LNCaP clone FGC (cell line): ENCODE measurements at regions not wholly inside any gene's neighbourhood (a gene's known extent, or its start where the extent isn't known, plus 50 kb on each side); places are given as distances from the start of the nearest gene placed in this dataset.

Experiments used
- DNase-seq: peaks from one replicate; pipeline ENCODE4 v3.0.0-alpha.2; 2011; ENCODE audit warnings: low read depth
- H3K4me3 ChIP-seq: 2 replicates; pipeline ENCODE4 v1.5.1; 2011; ENCODE audit warnings: mild to moderate bottlenecking, low read depth, low read length, control low read depth
- TF ChIP-seq, protein P1 (sequence below): IDR thresholded peaks from 2 replicates; pipeline ENCODE4 v1.5.1; 2012; ENCODE audit warnings: mild to moderate bottlenecking; ENCODE audit not compliant: control insufficient read depth, insufficient read depth; ENCODE audit errors: extremely low read depth

DNA sequence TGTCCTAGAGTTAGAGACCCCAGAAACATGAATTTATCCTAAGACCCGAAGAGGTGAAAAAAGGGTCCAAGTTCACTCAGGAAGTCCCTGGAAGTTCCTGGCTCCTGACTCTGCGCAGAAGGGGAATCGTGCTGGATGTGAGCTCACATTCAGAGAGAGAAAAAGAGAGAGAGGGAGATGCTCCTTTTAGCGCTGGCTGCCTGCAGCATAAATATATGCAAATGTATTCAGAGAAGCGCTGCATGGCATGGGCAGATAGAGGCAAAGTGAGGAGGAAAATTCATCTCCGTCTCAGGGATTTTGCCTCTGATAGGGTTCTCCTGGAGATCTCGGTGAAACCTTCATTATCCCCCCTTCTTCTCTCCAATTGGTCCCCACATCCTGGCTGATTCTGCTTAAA is 517.2 kb downstream of the MN1 start:
- TF ChIP-seq, protein P1, sequence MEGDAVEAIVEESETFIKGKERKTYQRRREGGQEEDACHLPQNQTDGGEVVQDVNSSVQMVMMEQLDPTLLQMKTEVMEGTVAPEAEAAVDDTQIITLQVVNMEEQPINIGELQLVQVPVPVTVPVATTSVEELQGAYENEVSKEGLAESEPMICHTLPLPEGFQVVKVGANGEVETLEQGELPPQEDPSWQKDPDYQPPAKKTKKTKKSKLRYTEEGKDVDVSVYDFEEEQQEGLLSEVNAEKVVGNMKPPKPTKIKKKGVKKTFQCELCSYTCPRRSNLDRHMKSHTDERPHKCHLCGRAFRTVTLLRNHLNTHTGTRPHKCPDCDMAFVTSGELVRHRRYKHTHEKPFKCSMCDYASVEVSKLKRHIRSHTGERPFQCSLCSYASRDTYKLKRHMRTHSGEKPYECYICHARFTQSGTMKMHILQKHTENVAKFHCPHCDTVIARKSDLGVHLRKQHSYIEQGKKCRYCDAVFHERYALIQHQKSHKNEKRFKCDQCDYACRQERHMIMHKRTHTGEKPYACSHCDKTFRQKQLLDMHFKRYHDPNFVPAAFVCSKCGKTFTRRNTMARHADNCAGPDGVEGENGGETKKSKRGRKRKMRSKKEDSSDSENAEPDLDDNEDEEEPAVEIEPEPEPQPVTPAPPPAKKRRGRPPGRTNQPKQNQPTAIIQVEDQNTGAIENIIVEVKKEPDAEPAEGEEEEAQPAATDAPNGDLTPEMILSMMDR = no peak
- no peak overlapping the region for H3K4me3 ChIP-seq
- DNase-seq = no peak

DNA sequence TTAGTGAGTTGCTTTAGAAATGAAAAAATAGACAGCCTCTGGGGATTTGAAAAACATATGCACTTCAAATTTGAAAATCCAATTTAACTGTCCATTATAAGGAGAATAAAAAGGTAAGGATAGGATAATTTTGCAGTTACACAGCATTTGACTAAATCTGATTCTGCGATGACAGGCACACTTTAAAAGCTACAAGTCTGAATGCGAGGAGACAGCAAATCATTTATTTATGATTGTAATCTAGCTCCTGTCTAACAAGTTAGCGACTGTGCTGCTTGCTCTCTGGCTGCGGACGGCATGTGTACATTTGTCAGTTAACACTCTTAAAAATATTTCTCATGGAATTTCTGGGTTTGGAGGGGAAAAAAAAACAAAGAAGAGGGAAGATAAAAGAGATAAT is 514.8 kb downstream of the MN1 start:
- TF ChIP-seq, protein P1 = no peak
- DNase-seq = no peak
- H3K4me3 ChIP-seq = no peak overlapping the region

DNA sequence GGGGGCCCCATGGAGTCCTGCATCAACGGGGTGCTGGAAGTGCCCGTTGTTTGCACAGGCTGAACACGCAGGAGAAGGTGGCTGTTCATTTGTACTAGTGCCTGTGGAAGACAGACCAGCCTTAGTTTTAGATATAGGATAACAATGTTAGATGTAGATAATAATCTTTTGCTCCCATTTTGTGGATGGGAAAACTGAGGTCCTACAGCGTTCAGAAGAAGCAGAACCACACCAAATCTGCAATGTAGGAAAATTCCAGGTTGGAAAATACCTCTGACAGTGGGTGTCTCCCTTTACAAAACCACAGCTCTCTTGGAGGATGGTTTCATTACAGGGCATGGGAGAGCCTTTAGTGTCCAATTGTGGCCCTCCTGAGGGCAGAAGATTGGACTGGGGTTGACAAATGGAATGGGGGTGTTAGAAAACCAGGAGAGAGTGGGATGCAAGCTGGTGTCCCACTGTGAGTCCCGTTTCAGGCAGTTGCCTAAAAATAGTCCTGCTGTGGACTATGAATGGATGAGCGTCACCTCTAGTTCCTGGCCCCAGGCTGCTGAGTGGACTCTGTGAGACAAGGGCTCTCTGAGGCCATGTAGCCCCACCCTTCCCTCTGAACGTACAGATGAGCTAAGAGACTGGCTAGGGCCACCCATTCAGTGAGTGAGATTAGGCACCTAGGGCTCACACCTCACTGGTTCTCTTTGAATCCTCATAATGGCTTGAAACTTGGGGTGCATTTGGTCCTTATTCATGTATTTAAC is 508.8 kb downstream of the MN1 start:
- no peak overlapping the region for H3K4me3 ChIP-seq
- no peak for DNase-seq
- TF ChIP-seq, protein P1 = no peak

DNA sequence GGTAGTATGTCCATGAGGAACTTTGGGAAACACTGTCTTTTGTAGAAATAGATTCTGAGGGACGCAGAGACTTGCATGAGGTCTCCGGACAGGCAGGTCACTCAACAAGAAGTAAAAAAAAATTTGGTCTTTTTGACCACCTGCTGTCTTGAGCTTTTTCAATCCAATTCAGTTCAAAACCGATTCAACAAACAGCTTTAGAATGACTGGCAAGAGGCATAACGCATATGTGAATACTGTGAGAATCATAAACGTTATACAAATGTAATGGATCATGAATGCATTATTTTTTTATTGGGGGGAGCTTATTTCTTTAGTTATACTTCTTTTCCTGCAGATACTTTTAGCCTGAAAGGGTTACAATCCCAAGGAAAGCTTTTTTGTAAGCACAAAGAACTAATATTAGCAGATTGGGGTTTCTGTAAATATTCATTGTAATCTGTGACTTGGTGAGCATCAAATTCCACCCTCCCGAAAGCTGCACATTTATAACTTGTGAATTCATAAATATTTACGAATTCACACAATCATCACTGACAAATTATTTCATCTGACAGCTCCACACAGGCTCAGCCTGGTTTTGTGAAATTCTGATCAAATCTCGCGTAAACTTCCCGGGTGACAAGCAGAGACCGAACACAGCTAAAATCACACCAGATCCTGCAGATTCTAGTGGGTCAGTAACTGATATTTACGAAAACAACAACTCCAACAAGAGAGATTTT is 507.7 kb downstream of the MN1 start:
- DNase-seq = no peak
- TF ChIP-seq, protein P1 = no peak
- no peak overlapping the region for H3K4me3 ChIP-seq

DNA sequence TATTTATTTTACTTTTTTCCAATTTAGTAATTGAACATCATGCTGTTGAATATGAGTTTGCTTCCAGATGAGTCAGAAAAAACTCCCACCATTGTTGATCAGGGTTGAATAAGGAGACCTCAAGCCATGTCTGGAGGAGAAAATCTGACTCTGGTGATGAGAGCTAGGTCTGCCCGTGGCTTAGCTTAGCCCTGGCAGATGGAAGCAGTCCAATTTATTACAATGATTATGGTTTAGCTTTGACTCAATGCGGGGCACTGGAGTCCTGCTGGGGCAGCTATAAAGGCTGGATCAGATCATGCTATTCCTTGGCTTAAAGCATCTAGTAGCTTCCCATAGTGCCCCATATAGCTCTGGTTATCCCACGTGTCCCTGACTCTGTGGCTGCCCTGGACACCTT is 506.5 kb downstream of the MN1 start:
- H3K4me3 ChIP-seq = no peak overlapping the region
- DNase-seq = no peak
- TF ChIP-seq, protein P1 = no peak

DNA sequence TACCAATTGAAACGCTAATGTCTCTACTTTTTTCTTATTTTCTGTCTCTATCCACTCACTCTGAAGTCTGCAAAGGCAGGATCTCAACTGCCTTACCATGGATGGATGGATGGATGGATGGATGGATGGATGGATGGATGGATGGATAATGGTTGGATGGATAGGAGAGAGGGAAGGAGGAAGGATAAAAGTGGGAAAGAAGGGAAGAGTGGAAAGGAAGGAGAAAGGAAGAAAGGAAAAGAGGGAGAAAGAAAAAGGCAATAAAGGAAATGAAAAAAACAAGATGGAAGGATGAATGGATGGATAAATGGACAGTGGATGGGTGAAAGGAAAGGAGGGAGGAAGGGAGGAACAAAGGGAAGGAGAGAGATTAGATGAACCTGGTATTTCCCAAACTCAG is 506.0 kb downstream of the MN1 start:
- TF ChIP-seq, protein P1 = no peak
- no peak overlapping the region for H3K4me3 ChIP-seq
- no peak for DNase-seq

DNA sequence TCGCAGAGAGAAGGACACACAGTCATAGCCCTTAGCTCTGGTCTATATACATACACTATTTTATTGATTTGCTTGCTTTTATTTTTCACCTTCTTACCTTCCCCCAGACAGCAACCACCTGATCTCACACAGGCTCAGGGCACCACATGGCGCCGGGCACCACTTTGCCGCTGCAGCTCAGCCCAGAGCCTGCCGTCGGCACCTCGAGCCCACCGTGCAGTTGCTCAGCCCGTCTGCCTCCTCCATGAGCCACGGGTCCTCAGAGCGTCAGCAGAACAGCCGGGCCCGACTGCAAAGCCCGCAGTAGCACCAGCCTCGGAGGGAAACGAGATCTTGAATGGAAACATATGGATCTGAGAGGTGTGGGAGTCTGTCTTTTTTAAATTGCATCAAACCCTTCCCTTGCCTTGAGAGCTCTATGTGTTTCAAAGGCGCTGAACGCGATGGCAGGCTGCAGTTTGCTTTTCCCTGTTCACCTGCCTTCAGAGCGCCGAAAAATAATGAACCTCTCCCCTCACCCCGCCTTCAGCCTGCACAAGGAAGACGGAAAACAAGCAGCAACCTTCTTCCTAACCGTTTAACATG is 505.4 kb downstream of the MN1 start:
- TF ChIP-seq, protein P1 = no peak
- H3K4me3 ChIP-seq = no peak overlapping the region
- no peak for DNase-seq
